EH (cell line): ENCODE measurements at regions not wholly inside any gene's neighbourhood (a gene's known extent, or its start where the extent isn't known, plus 50 kb on each side); places are given as distances from the start of the nearest gene placed in this dataset.

Source experiments
- DNase-seq: peaks from one replicate; pipeline ENCODE4 v3.0.0-alpha.2; 2015; ENCODE audit warnings: low read depth

DNA sequence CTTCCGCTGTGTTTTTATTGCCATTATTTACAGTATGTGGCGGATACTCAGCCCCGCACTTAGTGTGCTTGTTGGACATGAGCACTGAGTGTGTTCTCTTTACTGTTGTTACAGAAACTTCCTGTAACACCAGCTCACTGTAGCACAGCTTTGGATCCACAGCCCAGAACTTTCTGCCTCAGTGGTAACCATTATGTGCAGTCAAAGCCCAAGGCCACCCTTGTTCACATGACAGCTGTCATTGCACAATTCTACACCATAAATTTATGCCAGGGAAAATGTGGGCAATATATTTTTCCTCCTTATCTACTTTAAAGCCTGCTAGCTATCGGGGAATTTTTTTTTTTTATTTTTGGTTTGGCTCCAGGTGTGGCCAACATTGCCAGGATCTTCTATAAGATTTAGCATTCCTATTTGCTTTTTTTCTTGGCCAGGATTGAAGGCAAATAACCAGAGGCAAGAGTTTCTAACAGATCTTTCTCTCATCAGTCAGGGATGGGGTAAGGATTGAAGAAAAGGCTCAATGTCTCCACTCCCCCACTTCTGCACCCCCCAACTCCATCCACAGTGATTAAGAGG is 176.0 kb upstream of the PELI2 start:
- DNase-seq = no peak

DNA sequence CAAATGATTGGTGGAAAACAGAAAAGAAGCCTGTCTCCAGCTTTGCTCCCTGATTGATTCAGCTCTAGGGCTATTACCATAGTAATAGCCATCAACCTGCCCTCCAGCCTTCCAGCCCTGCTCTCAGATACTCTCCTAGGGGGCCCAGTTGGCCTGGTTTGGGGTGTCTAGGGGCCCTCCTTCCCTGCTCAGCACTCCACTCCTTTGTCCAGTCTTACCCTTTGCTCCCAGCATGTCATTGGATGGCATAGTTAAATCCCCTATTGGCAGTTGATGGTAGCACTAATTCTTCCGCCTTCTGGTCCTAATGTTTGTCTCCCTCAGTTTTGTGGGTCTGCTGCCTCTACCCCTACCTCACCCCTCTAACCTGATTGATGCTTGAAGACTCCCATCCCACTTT is 175.4 kb upstream of the PELI2 start:
- DNase-seq = no peak

DNA sequence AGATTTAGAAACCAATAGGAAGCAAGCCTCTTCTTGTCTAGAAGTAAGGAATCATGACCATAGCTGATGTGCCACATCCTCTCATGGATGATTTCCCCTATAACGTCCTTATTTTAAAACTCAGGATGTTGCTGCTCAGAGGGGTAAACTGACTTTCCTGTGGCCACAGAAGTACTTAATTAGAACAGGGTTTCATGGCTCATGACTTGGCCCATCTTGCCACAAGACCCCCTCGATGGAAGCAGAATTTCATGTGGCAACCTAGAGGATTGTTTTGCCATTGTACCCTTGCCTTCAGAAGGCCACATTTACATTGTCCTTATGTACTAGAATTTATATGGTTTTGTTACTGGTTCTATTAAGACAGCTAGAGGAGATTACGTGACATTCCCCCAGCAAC is 173.5 kb upstream of the PELI2 start:
- no peak for DNase-seq

DNA sequence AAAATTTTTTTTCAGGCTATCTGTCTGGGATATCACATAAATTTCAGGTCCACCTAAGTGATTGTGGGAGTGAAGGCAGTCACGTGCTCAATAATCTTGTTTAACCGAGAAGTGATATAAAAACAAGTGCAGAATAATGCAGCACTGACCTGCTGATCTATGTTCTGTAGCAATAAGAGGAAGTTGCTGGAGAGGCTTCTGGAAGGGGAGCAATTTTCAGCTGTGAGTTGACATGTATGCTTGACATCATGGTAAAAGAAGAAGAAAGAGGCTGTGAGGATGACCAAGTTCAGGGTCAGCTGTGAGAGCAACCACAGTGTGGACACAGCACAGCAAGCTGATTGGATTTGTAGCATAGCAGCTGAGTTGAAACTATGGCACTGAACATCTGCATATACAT is 172.0 kb upstream of the PELI2 start:
- DNase-seq = no peak

DNA sequence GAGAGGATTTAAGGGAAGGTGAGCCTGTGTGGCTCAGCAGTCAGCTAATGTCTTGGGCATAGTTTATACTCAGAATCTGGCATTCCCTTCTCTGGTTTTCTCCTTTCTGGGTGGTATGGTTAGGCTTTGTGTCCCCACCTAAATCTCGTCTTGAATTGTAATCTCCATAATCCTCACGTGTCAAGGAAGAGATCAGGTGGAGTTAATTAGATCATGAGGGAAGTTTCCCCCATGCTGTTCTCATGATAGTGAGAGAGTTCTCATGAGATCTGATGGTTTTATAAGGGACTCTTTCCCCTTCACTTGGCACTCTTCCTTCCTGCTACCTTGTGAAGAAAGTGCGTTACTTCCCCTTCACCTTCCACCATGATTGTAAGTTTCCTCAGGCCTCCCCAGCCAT is 169.8 kb upstream of the PELI2 start:
- no peak for DNase-seq

DNA sequence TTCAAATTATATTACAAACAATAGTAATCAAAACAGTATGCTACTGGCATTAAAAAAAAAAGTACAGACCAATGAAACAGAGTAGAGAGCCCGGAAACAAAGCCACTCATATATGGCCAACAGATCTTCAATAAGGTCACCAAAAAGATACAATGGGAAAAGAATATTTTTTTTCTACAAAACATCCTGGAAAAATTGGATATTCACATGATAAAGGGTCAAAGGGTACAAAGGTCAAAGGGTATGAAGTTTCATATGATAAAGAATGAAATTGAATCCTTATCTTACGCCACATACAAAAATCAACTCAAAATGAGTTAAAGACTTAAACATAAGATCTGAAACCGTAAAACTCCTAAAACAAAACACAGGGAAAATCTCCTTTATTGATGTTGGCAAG is 168.5 kb upstream of the PELI2 start:
- DNase-seq = no peak

DNA sequence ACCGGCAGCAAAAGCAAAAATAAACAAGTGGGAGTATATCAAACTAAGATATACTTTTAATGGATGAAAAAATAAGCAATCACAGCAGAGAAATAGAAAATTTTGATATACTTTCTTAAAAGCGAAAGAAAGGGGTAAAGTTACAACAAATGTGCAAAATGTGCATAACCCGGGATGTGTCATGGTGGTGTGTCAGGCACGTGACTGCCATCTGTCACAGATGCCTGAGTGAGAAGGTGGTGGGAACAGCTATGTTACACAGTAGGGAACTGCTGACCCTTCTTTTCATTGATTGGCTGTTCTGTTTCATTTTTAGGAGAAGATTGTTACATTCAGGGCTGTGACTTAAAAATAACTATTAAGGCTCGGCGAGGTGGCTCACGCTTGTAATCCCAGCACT is 168.1 kb upstream of the PELI2 start:
- DNase-seq = no peak

DNA sequence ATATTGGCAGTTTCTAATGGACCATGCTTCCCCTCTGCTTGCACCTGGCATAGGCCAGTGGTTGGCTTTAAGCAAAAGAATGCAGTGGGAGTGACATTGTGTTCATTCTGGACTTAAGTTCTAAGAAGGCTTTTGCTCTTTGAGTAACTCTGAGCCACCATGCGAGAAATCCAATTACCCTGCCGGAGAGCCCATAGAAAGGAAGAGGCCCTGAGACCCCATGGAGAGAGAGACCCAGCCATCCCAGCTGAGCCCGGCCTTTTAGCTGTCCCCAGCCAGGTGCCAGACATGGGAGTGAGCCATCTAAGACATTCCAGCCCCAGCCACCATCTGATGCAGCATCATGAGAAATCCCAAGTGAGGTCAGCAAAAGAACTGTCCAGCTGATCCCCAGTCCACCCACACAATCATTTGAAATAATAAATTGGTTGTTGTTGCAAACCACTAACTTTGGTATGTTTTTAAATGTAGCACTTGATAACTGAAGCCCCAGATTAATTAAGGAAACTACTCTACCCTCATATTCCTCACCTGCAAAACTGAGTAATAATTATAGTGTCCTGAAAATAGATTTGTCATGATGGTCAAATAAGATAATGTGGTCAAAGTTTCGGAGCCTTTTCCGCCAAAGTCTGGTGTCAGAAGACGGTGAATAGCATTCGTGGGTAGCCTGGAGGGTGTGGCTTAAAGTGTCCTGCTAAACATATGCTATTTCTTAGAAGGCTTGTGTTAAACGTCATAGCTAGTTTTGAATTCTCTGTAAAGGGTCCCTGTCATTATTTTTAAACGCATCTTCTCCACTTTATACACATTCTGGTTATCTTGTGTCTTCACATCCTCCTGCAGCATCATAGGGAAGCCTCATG is 166.6 kb upstream of the PELI2 start:
- no peak for DNase-seq

DNA sequence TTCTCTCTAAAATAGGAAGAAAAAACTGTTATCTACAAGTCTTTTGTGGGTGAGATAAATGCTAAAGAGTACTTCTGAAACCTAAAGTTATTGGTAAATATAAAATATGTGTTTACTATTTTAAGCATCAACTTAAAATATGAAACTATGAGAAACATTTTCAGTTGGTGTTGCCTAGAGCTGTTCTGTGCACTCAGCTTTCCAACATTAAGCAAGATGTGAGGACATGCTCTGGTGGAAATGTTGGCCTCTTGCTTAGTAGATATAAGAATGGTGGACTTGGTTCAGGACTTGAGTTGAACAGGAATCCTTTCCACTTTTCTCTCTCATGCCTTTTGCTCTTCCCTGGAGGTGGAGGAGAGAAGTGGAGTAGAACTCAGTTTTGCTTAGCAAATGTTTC is 164.1 kb upstream of the PELI2 start:
- DNase-seq = no peak

DNA sequence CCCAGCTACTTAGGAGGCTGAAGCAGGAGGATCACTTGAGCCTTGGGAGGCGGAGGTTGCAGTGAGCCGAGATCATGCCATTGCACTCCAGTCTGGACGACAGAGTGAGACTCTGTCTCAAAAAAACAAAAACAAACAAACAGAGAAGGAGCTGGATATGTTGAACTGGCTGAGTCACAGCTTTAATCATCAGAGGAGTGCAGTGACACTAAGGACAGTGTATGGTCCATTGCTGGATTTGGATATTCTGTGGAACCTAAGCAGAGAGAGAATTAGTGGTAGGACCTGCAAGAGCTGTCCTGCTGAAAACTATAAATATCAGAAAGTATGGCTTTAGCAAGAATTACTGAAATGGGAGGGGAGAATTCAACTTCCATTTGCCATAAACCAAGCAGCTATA is 163.0 kb upstream of the PELI2 start:
- no peak for DNase-seq

DNA sequence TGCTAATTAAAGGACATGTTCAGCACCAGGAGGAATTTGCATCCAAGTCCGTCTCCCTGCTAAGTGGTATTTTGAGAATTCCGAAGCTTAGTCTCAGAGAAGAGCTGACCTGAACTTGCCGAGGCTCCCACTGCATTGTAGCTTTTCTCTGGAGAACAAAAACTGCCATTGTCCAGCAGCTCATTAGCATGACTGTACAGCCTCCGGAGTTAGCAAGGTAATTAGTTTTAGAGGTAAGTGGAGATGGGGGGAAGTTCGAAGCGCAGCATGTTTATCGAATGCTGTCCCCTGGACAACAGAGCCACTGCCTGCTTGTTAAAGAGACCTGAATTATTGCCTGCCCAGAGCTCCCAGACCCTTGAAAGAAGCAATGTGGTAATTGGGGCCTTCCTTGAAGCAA is 160.3 kb upstream of the PELI2 start:
- DNase-seq = no peak

DNA sequence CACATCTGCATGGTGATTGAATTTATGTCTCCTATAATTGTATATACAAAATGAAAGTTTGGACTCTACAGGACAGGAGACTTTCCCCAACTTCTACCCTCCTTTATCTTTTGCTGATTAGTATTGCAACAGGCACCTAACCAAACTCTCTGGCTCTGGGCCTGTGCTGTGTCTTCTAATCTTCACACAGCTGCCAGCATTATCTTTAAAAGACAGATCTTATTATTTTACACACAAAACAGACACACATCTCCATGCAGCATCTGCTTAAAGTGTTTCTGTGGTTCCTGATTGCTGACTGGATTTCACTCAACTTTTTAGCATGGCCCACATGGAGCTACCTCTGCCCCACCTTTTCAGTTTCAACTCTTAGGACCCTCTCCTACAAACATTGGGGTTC is 154.9 kb upstream of the PELI2 start:
- DNase-seq = no peak

DNA sequence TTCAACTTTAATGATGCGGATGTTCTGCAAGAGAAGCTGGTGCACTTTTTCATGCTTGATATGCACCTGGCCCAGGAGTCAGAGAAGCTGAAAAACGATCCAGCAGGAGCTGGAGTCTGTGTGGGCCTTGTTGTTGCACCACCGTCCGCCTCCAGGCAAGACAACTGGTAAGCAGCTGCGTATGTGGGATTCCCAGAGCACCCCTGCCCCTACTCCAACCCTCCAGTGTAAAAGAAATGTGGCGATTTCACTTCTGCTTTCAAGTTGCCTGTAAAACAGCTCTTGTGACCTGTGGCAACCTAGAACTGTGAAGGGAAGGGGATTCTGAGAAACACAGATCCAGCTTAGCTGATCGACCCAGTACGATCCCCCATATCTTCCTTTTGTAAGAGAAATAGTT is 154.1 kb upstream of the PELI2 start:
- no peak for DNase-seq

DNA sequence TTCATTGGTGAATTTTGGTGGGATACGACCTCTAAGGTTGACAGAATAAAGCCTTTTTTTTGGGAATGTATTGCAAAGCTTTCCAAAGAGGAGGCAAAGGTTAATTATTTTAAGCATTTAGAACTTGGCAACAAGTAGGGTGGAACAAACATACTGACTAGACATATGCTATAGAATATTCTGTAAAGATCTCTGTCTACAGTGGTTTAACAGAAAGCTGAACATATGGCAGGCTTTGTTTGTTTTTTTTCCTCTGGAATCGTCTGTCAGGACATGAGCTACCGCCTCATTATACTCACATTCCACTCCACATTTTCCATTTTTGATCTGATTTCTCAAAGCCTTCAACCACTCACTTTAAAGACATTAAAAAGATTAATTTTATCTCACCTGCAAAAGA is 153.4 kb upstream of the PELI2 start:
- no peak for DNase-seq

DNA sequence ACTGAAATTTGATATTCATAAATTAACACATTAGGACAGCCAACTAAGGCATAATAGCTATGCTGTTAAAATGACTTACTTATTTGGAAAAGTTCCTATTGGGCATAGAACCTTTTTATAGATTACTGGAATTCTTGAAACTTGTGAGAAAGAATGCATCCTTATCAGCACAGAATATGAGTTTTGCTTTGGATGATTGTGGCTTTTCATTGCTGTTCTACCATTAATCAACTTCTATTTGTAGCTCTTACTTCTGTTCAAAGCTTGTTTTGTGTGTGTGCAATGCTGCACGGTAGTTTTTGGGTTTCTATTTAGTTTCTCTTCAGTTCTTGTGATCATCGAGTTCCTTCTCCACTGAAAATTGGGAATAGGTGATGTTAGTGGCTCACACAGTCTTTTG is 152.4 kb upstream of the PELI2 start:
- peak; percentile 26 for DNase-seq

DNA sequence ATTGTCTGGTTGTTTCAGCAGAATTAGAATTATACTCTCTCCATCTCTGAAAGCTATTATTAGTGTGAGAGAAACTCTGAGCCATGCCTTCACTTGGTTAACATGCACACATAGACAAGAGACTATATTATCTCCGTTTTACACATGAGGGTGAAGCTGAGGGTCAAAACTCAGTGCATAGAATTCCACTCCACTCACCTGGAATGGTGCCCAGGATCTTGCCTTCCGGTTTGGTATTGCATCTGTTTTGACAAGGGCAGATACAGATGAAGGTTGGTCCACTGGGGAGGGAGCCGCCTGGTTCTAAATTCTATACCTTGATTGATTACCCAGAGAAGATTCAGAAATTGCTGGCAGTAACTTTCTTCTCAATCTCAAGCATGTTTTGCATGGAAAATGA is 149.5 kb upstream of the PELI2 start:
- DNase-seq = no peak

DNA sequence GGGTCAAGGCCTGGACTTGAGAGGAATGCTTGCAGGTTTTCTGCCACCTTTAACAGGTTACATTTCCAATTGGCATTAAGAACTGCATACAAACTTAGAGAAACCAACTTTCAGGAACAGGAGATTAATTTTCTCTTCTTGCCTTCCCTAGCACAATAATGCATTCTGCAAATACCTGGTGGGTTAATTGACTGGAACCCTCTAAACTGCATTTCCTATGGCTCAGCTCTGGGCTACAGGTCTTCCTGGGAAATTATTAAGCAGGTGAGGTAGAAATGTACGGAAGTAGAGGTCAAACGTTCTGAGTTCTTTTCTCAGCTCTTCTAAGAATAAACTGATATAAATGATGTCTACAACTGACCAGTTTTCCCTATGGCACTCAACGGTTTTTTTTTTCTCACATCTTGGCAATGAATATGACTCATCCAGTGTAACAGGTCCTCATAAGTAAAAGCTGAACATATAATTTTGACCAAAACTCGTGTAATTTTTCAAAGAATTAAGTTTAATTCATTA is 144.9 kb upstream of the PELI2 start:
- DNase-seq = no peak

DNA sequence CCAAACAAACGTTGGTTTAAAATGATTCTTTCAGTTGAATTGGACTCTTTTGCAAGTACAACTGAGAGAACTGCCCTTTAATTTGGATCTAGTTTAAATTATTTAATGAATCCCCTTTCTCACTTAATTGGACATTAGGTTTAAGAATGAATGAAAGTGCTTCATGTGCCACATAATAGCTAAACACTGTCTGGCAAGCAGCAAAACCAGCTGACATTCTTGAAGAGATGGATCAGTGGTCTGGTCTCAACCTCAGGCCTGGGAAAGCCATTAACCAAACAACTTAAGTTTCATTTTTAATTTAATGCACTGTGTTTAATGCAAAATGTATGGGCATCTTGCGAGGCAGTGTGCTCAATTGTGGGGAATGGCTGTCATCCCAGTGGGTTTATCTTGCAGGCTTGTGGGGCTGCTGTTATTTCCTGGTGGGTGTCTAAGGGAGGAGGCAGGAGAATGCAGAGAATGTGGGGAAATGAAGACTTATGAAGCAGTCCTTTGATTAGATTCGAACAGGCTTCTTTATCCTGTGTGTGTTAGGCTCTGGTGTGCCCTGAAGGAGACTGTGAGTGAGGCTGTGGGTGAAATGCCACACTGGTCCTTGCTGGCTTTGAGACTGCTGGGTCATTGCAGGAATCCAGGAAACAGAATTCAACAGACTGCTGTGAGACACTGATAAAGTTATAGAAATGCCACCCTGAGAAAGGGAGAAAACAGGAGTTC is 144.1 kb upstream of the PELI2 start:
- DNase-seq = no peak

DNA sequence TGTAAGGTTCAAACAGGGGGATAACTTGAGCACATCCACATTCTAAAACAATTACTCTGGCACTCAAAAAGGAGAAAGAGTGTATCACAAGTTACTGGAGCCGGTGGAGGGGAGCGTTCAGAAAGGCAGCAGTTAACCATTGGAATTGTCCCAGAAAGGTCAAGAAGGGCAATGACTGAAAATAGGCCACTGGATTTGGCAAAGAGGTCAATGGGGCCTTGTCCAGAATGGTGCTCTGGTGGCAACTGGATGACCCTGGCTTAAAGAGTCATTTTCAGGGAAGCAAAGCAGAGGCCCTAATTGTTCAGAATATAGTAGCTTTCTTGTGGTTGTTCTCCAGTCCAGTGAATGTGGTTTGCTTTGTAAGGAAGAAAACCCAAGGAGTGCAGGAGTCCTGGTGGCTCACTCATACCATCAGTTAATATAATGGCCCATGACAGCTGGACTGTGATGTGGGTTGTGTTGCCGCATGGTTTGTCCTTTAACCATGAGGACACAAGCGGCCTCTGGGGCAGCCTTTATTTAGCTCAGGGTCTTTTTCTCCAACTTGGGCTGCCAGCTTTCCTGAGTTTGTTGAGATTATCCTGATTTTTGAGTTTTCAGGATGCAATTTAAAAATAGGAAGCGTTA is 142.8 kb upstream of the PELI2 start:
- DNase-seq = no peak

DNA sequence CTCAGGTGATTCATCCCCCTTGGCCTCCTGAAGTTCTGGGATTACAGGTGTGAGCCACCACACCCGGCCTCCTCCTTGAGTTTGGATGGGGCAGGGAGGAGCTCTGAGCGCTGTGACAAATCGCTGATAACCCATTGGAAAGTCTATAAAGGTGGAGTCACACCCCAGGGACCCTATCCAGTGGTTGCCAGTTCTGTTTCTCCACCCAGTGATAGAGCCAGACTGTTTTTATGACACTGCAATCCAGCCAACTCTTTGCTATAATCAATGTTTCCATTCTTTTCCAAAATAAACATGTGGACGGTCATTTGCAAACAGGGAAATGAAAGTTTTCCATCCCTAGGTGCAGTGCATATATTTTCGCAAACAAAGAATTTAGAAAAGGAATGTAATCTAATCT is 142.0 kb upstream of the PELI2 start:
- DNase-seq = no peak

DNA sequence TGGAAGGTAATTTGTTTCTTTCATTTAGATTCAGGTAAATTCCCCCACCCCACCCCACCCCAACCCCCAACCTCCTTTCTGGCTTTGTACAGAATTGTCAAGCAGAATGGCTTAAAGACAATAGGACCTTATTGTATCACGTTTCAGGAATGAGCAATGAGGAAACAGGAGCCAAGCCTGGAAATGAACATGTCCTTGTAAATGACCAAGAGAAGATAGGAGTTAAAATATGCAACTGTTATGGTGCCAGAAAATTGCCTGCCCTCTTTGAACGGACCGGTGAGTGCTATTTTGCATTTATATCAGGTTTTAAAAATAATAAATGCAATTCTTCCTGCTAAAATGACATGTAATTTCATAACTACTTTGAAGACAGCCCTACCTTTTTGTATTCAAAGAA is 141.6 kb upstream of the PELI2 start:
- no peak for DNase-seq

DNA sequence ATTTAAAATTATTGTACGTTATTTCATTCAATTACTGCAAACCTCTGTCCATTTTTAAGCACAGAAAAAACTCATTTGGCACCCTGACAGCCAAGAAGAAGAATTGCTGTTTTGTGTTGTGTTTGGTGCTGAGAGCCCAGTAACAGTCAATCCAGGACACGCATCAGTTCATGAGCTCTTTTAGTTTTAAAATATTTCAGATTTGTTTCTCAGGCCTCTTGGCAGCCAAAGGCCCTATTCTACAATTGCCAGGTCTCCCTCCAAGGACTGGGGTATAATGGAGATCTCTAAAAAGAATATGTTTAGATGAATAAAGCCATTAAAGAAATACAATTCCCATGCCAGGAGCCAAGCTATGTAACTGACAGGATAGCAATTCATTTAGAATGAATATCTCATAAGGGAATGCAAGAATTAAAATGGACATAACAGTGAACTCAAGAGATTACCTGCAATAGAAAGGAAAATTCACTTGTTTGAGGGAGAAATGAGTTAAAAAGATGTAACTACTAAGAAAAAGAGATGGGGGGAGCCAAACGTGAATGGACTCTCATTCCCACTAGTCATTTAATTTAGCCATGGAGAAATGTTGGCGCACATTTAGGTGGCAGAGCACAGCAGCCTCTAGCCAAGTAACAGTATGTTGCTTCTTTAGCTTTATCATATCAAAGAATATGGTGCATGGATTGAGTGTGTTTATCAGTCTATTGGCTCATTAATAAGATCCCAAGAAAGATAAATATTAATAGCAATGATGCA is 140.6 kb upstream of the PELI2 start:
- DNase-seq = no peak
